Activated naive CD4-positive, alpha-beta T cell treated with anti-CD3 and anti-CD28 coated beads, Interleukin-2, amount 10 ng/mL, durations not matched to agents 7 days and 5 days (primary cell): ENCODE measurements at regions not wholly inside any gene's neighbourhood (a gene's known extent, or its start where the extent isn't known, plus 50 kb on each side); places are given as distances from the start of the nearest gene placed in this dataset.

ENCODE experiments used
- CTCF ChIA-PET: fragments of 350-600 bp; sonication (Branson Sonifier 250); formaldehyde crosslinking; loops from one replicate; lab custom pipeline; 2021; ENCODE audit warnings: antibody characterized with exemption; lab: Charles Lee
- DNase-seq: peaks from one replicate; pipeline ENCODE4 v3.0.0-alpha.2; 2020
- H3K27ac Mint-ChIP-seq: one replicate; pipeline ENCODE4 v1.8.0; 2021; ENCODE audit warnings: mild to moderate bottlenecking, moderate library complexity, mixed read lengths
- H3K27me3 Mint-ChIP-seq: one replicate; pipeline ENCODE4 v1.8.0; 2021; ENCODE audit warnings: mild to moderate bottlenecking, mixed read lengths
- H3K36me3 Mint-ChIP-seq: one replicate; pipeline ENCODE4 v1.8.0; 2021; ENCODE audit warnings: mixed read lengths
- H3K4me1 Mint-ChIP-seq: one replicate; pipeline ENCODE4 v1.8.0; 2021; ENCODE audit warnings: mixed read lengths
- H3K4me3 Mint-ChIP-seq: one replicate; pipeline ENCODE4 v1.8.0; 2021; ENCODE audit warnings: mild to moderate bottlenecking, moderate library complexity, mixed read lengths
- H3K9me3 Mint-ChIP-seq: one replicate; pipeline ENCODE4 v1.8.0; 2021; ENCODE audit warnings: mixed read lengths

DNA sequence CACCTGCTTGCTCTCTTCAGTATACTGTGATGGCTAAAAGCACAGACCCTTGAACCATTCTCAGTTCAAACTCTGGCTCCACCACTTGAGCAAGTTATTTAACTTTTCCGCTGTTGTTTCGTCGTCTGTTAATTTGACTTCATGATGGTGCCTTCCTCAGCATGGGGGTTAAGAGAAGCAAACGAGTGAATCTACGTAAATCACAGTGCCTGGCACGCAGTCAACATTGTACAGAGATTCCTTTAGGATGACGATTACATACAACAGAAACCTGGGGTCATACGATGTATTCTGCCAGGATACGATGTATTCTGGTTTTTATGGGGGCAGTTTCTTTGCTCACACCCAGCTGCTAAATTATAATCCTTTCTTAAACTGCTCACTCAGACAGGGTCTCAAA, 515.6 kb downstream of the CCDC171 start:
- no peak overlapping the region for H3K27ac Mint-ChIP-seq
- no peaks in the 10 kb centered on the region for H3K36me3 Mint-ChIP-seq
- DNase-seq, result no peak
- H3K4me1 Mint-ChIP-seq, result no peaks in the 10 kb centered on the region
- H3K27me3 Mint-ChIP-seq, result no peaks in the 10 kb centered on the region
- H3K4me3 Mint-ChIP-seq, result no peak overlapping the region
- H3K9me3 Mint-ChIP-seq, result peaks cover 6% of the 10 kb centered on the region
- CTCF ChIA-PET, result no interaction called here

DNA sequence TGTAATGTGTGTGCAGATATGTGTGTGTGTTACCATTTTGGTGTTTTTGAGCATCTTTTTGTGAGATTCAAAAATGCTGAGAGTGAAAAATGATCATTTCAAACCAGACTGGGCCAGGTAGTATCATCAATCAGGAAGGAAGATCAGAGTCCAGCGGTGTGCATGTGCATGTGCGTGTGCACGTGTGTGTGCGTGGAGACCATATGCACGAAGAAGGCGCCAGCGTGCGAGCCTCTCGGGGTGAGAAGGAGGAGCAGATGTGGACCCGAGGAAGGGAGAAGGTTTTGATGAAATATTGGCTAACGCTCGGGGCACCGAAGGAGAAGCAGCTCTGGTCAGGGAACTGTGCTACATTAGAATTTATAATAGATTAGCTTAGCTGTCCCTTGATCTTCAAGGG, 516.4 kb downstream of the CCDC171 start:
- Mint-ChIP-seq H3K27me3 (no peaks in the 10 kb centered on the region), H3K4me1 (no peaks in the 10 kb centered on the region), H3K36me3 (no peaks in the 10 kb centered on the region), H3K9me3 (peaks cover 6% of the 10 kb centered on the region), H3K4me3 (no peak overlapping the region), H3K27ac (no peak overlapping the region)
- CTCF ChIA-PET, result no interaction called here
- no peak for DNase-seq

DNA sequence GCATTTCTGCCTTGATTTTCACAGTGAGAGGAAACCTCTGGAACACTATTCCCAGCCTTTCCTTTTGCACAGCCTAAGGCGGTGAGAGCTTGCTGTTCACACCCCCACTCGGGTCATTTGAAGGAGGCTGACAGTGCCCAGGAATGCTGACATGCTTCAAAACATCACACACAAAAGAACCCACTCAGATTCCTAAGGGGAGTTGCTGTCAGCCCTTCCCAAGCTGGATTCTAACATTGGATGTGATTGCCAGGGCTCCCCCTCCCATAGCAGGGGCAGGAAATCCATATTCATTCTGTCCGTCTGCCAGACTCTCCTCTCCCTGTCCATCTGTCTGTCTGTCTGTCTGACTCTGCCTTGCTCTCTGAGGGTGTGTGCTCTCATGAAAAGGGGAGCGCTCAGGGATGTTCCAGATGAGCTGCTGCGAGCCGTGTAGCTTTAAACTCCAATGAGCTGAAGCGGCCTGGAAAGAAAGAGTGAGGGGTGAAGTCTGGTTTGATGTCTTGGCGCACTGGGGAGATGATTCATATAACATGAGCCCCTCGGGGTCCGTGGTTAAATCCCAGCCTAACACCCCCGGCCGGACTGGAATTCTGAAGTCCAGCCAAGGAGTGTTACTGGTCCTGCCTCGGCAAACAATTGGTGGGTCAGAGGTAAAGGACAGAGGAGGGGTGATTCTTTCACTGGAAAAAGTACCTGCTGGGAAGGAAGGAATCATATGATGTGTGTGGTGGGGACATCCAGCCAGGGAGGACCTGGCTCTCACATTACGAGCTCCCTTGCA, 517.0 kb downstream of the CCDC171 start:
- no peak overlapping the region for H3K27ac Mint-ChIP-seq
- CTCF ChIA-PET, result no interaction called here
- H3K4me1 Mint-ChIP-seq, result no peaks in the 10 kb centered on the region
- H3K27me3 Mint-ChIP-seq, result no peaks in the 10 kb centered on the region
- H3K9me3 Mint-ChIP-seq, result peaks cover 6% of the 10 kb centered on the region
- no peak for DNase-seq
- no peaks in the 10 kb centered on the region for H3K36me3 Mint-ChIP-seq
- H3K4me3 Mint-ChIP-seq, result no peak overlapping the region

DNA sequence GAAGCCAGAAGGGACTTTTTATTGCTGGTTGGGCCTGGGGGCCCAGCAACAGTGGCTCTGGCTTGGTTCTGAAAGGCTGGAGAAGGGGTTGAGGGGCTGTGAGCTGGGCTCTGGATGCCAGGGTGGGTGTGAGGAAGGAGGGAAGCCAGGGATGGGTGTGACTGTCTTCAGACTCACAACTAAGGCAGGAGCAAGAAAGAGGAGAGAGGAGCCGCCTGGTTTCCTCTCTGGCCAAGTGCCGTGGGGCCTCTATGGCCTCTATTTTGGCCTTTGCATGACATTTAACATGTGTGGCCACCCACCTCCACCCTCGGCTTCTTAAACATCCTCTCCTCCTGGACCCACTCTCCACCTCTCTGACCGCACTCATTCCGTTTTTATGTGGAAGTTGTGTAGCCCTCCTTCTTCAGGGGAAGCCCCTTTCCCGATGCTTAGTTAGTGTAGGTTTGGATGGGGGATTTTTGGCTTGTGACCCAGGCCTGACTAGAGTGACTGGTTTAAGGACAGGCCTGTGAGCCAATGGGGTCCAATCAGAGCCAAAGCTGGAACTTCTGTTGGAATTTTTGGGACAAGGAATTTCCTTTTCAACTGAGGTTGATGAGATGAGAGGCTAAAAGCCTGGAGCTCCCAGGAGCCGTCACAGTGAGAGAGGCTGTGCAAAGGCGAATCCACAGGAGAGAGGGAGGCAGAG, 517.8 kb downstream of the CCDC171 start:
- CTCF ChIA-PET, result no interaction called here
- H3K36me3 Mint-ChIP-seq, result no peaks in the 10 kb centered on the region
- peaks cover 6% of the 10 kb centered on the region for H3K9me3 Mint-ChIP-seq
- H3K27me3 Mint-ChIP-seq, result no peaks in the 10 kb centered on the region
- no peak for DNase-seq
- no peak overlapping the region for H3K27ac Mint-ChIP-seq
- no peaks in the 10 kb centered on the region for H3K4me1 Mint-ChIP-seq
- H3K4me3 Mint-ChIP-seq, result no peak overlapping the region

DNA sequence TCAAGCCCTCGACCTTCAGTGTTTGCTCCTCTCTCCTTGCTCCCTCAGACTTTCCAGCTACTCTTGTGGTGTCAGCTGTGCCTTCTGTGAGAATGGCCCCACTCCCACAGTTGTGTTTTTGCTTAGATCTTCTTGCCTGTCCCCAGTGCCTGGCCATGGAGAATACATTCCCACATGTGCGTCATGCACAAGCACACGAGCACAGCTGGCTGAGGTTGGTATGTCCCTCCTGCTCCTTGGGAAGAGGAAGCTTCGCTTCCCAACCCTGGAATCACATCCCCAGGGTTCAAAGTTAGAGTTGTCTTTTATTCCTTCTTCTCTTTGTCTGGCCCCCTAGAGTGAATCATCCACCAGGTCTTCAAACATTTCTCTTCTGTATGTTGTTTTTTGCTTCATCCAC, 518.6 kb downstream of the CCDC171 start:
- no peaks in the 10 kb centered on the region for H3K4me1 Mint-ChIP-seq
- CTCF ChIA-PET, result interaction anchor here (1.0 kb wide), 1 partner anchor 28 kb away, joined by 3 read pairs; no protein-coding TSS in a partner anchor
- H3K9me3 Mint-ChIP-seq, result peaks cover 6% of the 10 kb centered on the region
- no peaks in the 10 kb centered on the region for H3K27me3 Mint-ChIP-seq
- no peak for DNase-seq
- no peak overlapping the region for H3K27ac Mint-ChIP-seq
- no peaks in the 10 kb centered on the region for H3K36me3 Mint-ChIP-seq
- no peak overlapping the region for H3K4me3 Mint-ChIP-seq

DNA sequence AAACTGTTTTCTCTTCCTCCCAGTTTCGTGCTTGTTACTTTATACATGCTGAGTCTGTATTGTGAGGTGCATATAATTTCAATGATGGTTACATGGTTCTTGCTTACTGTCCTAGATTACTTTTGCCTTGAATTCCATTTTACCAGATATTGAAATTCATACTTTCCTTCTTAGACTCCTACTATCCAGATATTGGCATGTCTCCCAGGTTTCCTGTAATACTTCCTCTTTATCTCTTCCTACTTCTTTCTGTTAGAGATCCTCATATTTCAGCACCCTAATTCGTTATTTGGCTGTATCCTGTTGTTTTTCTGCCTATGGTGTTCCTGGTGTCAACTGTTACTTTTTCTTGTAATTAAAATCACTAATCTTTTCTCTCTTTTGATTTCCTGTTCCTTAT, 522.1 kb downstream of the CCDC171 start:
- no peaks in the 10 kb centered on the region for H3K36me3 Mint-ChIP-seq
- CTCF ChIA-PET, result no interaction called here
- no peaks in the 10 kb centered on the region for H3K4me1 Mint-ChIP-seq
- no peak overlapping the region for H3K4me3 Mint-ChIP-seq
- no peaks in the 10 kb centered on the region for H3K9me3 Mint-ChIP-seq
- H3K27me3 Mint-ChIP-seq, result no peaks in the 10 kb centered on the region
- no peak overlapping the region for H3K27ac Mint-ChIP-seq
- no peak for DNase-seq

DNA sequence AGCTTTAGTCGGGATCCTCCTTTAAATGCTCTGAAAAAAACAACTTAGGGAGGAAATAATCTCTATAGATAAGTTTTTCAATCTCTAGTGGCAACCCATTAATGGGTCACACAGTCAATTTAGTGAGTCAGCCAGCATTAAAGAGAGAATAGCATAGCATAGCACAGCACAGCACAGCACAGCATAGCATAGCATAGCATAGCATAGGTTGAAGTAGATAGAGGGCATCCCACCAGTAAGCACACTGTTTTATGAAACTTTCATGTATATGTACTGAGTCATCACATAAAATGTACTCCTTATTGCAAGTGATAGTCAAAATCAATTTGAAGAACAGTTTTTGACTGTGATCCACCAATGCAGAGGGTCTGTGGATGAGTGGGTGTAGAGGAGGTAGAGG, 522.9 kb downstream of the CCDC171 start:
- H3K27me3 Mint-ChIP-seq, result no peaks in the 10 kb centered on the region
- CTCF ChIA-PET, result no interaction called here
- DNase-seq, result no peak
- H3K4me1 Mint-ChIP-seq, result no peaks in the 10 kb centered on the region
- no peak overlapping the region for H3K27ac Mint-ChIP-seq
- no peaks in the 10 kb centered on the region for H3K9me3 Mint-ChIP-seq
- H3K36me3 Mint-ChIP-seq, result no peaks in the 10 kb centered on the region
- no peak overlapping the region for H3K4me3 Mint-ChIP-seq

DNA sequence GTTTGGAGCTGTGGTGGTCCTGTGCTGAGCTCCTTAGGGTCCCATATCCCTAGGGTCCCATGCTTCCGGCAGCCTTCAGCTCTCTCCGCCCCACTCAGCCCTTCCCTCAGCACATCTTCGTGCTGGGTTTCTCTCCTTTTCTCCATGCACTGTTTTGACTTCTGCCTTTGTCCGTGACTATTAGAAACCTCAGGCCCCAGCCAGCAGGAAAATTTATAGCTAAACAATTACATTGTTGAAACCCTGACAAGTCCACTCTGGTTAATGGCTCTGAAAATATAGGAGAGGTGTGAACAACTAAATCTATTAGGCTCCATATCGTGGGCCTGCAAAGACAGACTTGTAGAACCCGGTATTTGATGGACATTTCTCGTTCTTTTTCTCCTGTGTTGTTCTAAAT, 523.7 kb downstream of the CCDC171 start:
- DNase-seq, result no peak
- Mint-ChIP-seq H3K4me1 (no peaks in the 10 kb centered on the region), H3K4me3 (no peak overlapping the region), H3K27me3 (no peaks in the 10 kb centered on the region), H3K9me3 (no peaks in the 10 kb centered on the region), H3K27ac (no peak overlapping the region), H3K36me3 (no peaks in the 10 kb centered on the region)
- CTCF ChIA-PET, result no interaction called here

DNA sequence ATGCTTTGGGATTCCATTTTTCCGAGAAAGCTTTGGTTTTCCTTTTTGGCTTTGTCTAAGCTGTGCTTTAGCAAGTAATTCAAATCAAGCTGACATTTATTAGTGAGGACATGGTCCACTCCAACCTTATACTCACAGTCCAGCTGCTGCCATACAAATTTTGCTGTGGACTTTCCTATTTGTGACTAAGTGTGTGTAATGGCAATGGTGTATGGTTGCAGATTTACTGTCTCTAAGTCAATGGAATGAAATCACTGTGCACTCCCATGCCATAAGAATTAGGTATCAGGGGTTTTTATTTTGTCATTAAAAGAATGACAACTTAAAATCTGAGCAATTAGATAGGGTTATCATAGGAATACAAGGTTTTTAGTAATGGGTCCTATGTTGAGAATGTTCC, 530.0 kb downstream of the CCDC171 start:
- Mint-ChIP-seq H3K27me3 (no peaks in the 10 kb centered on the region), H3K4me3 (no peak overlapping the region), H3K36me3 (no peaks in the 10 kb centered on the region), H3K27ac (no peak overlapping the region), H3K4me1 (no peaks in the 10 kb centered on the region), H3K9me3 (peaks cover 6% of the 10 kb centered on the region)
- DNase-seq, result no peak
- CTCF ChIA-PET, result no interaction called here

DNA sequence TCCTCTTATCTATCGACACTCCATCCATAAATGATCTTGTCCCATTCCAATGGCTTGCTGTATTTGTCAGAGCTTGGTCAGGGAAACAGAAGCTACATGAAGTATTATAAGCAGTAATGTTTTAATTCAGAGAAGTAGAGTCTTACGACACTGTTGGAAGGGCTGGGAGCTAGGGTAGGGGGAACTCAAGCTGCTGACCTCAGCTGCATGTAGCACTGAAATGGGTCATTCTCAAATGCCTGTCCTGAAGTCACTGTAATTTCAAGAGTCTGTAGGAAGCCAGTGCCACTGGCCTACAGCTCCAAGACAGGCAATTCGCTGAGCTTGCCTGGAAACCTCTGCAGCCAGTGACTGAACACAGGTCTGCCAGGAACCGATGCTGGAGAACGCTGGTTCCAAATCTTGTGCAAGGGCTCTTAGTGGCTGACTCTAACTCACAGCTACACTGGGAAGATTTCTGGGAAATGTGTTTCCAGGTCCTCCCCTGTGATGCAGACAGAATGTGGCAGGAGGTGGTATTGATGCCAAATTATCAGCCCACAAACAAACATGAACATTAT, 532.4 kb downstream of the CCDC171 start:
- CTCF ChIA-PET, result no interaction called here
- H3K27me3 Mint-ChIP-seq, result no peaks in the 10 kb centered on the region
- H3K4me3 Mint-ChIP-seq, result no peak overlapping the region
- no peak overlapping the region for H3K27ac Mint-ChIP-seq
- no peak for DNase-seq
- H3K36me3 Mint-ChIP-seq, result no peaks in the 10 kb centered on the region
- peaks cover 9% of the 10 kb centered on the region for H3K9me3 Mint-ChIP-seq
- H3K4me1 Mint-ChIP-seq, result no peaks in the 10 kb centered on the region

DNA sequence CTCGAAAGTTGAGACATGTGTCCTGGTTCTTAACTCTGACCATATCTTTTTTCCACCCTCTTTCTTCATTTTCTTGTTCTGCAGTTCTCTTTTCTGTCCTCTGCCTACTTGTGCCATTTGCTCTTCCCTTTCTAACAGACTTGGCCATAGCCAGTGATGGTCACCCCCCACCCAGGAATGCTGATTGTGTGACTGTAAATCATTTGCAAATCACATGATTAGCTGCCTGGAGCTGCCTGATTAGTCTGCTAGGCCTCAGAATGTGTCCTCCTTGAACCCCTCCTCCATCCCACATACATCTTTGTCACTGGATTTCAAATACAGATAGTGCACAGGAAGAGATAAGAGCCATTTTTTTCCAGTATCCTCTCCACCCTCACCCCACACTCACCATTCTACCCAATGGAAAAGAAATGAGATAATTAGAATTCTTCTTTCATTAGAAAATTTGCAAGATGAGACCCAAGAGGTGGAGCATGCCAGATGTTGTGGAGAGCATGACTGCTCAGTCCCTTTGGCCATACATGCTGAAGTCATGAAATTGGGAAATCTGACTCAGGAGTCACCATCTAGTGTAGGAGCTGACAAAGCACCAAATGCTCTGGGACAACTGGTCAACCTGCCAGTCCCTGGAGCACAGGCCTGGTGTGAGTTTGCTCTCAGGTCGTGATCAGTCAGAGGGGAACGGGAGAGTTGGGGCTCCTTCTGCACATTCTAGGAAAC, 538.2 kb downstream of the CCDC171 start:
- DNase-seq, result no peak
- no peak overlapping the region for H3K27ac Mint-ChIP-seq
- CTCF ChIA-PET, result no interaction called here
- no peaks in the 10 kb centered on the region for H3K36me3 Mint-ChIP-seq
- no peaks in the 10 kb centered on the region for H3K4me1 Mint-ChIP-seq
- no peak overlapping the region for H3K4me3 Mint-ChIP-seq
- H3K27me3 Mint-ChIP-seq, result no peaks in the 10 kb centered on the region
- peaks cover 15% of the 10 kb centered on the region for H3K9me3 Mint-ChIP-seq

DNA sequence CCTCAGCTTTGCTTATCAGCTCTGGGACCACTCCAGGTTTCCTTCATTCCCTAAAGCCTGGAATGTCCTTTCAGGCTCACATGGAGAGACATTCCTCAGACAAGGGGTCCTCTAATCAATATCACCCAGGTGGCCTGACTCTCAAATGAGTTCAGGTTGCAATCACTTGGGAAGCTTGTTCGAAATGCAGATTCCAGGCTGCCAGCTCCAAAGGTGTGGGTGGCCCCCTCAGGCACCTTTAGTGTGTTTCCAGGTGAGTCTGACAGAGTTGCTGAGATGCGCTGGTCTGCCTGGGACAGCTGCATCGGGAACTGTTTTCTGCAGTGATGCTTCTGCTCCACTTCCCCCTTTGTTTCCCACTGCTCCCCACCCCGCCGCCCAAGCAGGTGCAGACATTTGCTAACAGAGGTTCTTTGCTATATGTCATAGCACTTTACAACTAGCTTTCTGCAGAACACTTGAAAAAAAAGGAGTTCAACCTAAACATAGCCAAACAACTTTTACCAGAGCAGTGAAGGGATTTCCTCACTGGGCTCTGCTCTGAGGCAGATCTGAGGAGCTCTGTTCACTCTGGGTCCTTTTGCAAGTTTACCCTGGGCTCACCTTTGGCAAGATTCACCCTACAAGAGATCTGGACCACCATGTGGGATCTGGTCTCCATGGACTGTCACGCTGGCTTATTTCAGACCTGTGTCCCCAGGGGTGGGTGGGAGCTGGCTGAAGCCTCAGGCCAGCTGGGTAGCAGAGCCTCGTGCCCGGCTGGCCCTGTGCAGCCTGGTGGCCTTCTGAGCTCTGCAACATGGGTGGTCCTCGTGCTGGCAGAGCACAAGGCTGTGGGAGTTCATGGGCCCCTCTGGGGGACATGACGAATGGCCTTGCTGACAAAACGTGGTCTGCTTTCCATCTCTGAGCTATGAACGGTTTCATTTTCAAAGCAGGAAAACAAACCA, 539.6 kb downstream of the CCDC171 start:
- Mint-ChIP-seq H3K27ac (no peak overlapping the region), H3K9me3 (peaks cover 9% of the 10 kb centered on the region), H3K36me3 (no peaks in the 10 kb centered on the region), H3K4me3 (no peak overlapping the region), H3K4me1 (no peaks in the 10 kb centered on the region), H3K27me3 (no peaks in the 10 kb centered on the region)
- DNase-seq, result no peak
- CTCF ChIA-PET, result no interaction called here

DNA sequence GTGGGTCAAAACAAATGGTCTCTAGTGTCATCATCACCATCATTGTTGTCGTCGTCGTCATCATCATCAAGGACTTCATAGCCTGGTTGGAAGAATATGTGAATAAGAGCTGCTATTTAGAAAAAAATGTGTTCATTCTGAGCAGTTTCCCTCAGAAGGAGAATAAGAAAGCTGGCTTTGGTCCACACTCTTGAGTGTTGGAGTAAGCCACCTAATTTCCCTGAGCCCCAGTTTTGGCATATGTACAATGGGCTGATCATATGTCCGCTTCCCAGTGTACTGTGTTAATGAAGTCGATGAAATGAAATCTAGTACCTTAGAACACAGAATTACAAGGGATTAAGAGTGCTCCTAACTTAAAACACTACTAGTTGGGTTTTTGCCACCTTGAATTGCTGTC, 545.5 kb downstream of the CCDC171 start:
- CTCF ChIA-PET, result interaction anchor here (1.1 kb wide), 1 partner anchor 35 kb away, joined by 3 read pairs; no protein-coding TSS in a partner anchor
- H3K27me3 Mint-ChIP-seq, result no peaks in the 10 kb centered on the region
- no peak for DNase-seq
- no peaks in the 10 kb centered on the region for H3K36me3 Mint-ChIP-seq
- H3K27ac Mint-ChIP-seq, result no peak overlapping the region
- no peak overlapping the region for H3K4me3 Mint-ChIP-seq
- H3K9me3 Mint-ChIP-seq, result peaks cover 4% of the 10 kb centered on the region
- H3K4me1 Mint-ChIP-seq, result no peaks in the 10 kb centered on the region
